ENCODE measurements at regions not wholly inside any gene's neighbourhood (a gene's known extent, or its start where the extent isn't known, plus 50 kb on each side); places are given as distances from the start of the nearest gene placed in this dataset.

DNA sequence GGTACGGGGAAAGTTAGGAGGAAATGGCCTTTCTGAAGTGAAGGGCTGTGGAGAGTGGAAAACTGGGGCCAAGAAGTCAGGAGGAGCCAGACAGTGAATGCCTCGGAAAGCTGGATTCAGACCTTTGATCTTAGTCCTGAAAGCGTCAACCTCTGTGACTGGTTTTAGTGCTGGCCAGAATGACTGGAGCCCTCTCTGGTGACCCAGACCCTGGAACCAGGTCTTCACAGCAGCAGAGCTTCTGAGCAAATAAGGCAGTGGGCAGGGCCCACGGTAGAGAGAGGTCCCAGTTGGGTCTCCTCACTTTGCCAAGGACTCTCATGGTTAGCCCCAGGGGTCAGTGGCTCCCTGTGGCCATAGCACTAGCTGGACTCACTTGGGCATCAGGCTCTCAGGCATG is 157.7 kb upstream of the EEPD1 start:
- no peaks in the 10 kb centered on the region for H3K27me3 ChIP-seq (ENCODE audit: control insufficient read depth in 1 of 2, insufficient read depth in 2 of 2, low read length in 2 of 2)
- no peak overlapping the region for H3K4me3 ChIP-seq (ENCODE audit: low read depth in 1 of 2, low read length in 2 of 2)
- H3K4me1 ChIP-seq (ENCODE audit: control insufficient read depth in 2 of 2, insufficient read depth in 2 of 2, low read length in 1 of 2), result no peaks in the 10 kb centered on the region
- H3K36me3 ChIP-seq (ENCODE audit: control insufficient read depth in 2 of 2, insufficient read depth in 2 of 2, low read length in 1 of 2), result no peaks in the 10 kb centered on the region
- H3K27ac ChIP-seq (ENCODE audit: low read depth in 2 of 2, low read length in 1 of 2), result no peak overlapping the region
- no peaks in the 10 kb centered on the region for H3K9me3 ChIP-seq (ENCODE audit: control insufficient read depth in 2 of 2, insufficient read depth in 1 of 2, low read depth in 1 of 2, low read length in 1 of 2)
- 86 to 87% methylated on average over 4 of the region's 4 CpGs for WGBS, 2 donors

DNA sequence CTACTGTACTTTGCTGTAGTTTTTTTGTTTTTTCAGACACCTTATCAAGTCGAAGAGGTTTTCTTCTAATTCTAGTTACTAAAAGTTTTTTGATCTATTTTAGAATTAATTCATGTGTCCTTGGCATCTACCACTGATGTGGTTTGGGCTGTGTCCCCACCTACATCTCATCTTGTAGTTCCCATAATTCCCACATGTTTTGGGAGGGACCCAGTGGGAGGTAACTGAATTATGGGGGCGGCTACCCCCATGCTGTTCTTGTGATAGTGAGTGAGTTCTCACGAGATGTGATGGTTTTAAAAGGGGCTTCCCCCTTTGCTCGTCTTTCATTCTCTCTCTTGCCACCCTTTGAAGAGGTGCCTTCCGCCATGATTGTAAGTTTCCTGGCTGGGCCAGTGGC is 154.6 kb upstream of the EEPD1 start:
- Histone ChIP-seq H3K36me3 (ENCODE audit: control insufficient read depth in 2 of 2, insufficient read depth in 2 of 2, low read length in 1 of 2) (no peaks in the 10 kb centered on the region), H3K4me1 (ENCODE audit: control insufficient read depth in 2 of 2, insufficient read depth in 2 of 2, low read length in 1 of 2) (no peaks in the 10 kb centered on the region), H3K27ac (ENCODE audit: low read depth in 2 of 2, low read length in 1 of 2) (no peak overlapping the region), H3K4me3 (ENCODE audit: low read depth in 1 of 2, low read length in 2 of 2) (no peak overlapping the region), H3K9me3 (ENCODE audit: control insufficient read depth in 2 of 2, insufficient read depth in 1 of 2, low read depth in 1 of 2, low read length in 1 of 2) (no peaks in the 10 kb centered on the region), H3K27me3 (ENCODE audit: control insufficient read depth in 1 of 2, insufficient read depth in 2 of 2, low read length in 2 of 2) (no peaks in the 10 kb centered on the region)
- WGBS, 2 donors, result 82 to 88% methylated on average over 5 of the region's 5 CpGs

DNA sequence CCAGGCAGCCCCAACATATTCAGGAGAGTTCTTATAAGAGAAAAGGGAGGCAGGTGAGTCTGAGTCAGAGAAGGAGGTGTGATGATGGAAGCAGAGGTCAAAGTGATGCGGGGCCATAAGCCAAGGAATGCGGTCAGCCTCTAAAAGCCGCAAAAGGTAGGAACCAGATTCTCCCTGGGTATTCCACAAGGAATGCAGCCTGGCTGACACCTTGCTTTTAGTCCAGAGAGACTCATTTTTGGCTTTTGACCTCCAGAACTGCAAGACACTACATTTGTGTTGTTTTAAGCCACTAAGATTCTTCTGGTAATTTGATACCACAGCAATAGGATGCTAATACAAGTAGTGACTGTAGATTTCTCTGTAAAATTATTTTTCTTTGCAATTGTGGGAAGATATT is 151.5 kb upstream of the EEPD1 start:
- H3K4me3 ChIP-seq (ENCODE audit: low read depth in 1 of 2, low read length in 2 of 2), result no peak overlapping the region
- no peaks in the 10 kb centered on the region for H3K4me1 ChIP-seq (ENCODE audit: control insufficient read depth in 2 of 2, insufficient read depth in 2 of 2, low read length in 1 of 2)
- H3K27ac ChIP-seq (ENCODE audit: low read depth in 2 of 2, low read length in 1 of 2), result no peak overlapping the region
- H3K27me3 ChIP-seq (ENCODE audit: control insufficient read depth in 1 of 2, insufficient read depth in 2 of 2, low read length in 2 of 2), result no peaks in the 10 kb centered on the region
- no peaks in the 10 kb centered on the region for H3K36me3 ChIP-seq (ENCODE audit: control insufficient read depth in 2 of 2, insufficient read depth in 2 of 2, low read length in 1 of 2)
- 94 to 99% methylated on average over 3 of the region's 3 CpGs for WGBS, 2 donors
- H3K9me3 ChIP-seq (ENCODE audit: control insufficient read depth in 2 of 2, insufficient read depth in 1 of 2, low read depth in 1 of 2, low read length in 1 of 2), result no peaks in the 10 kb centered on the region

DNA sequence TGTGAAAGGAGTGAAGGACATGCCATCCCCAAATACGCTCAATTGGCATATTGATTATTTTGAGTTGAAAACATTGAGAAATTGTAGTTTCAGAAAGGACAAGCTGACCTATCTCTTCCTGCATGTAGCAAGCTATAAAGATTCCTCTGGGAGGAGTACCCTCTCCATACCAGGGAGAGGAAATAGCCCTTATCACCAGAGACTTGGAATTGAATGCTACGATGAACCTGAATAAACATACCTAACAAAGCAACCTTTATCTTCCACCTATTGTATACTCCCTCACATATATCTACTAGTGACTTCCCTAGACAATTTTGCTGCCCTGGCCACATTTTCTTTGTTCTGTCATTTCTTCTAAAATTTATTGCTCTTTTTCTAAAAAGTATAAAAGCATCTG is 150.2 kb upstream of the EEPD1 start:
- Histone ChIP-seq H3K27me3 (ENCODE audit: control insufficient read depth in 1 of 2, insufficient read depth in 2 of 2, low read length in 2 of 2) (no peaks in the 10 kb centered on the region), H3K27ac (ENCODE audit: low read depth in 2 of 2, low read length in 1 of 2) (no peak overlapping the region), H3K36me3 (ENCODE audit: control insufficient read depth in 2 of 2, insufficient read depth in 2 of 2, low read length in 1 of 2) (no peaks in the 10 kb centered on the region), H3K9me3 (ENCODE audit: control insufficient read depth in 2 of 2, insufficient read depth in 1 of 2, low read depth in 1 of 2, low read length in 1 of 2) (no peaks in the 10 kb centered on the region), H3K4me3 (ENCODE audit: low read depth in 1 of 2, low read length in 2 of 2) (no peak overlapping the region), H3K4me1 (ENCODE audit: control insufficient read depth in 2 of 2, insufficient read depth in 2 of 2, low read length in 1 of 2) (no peaks in the 10 kb centered on the region)
- 79 to 80% methylated on average over 2 of the region's 2 CpGs for WGBS, 2 donors

DNA sequence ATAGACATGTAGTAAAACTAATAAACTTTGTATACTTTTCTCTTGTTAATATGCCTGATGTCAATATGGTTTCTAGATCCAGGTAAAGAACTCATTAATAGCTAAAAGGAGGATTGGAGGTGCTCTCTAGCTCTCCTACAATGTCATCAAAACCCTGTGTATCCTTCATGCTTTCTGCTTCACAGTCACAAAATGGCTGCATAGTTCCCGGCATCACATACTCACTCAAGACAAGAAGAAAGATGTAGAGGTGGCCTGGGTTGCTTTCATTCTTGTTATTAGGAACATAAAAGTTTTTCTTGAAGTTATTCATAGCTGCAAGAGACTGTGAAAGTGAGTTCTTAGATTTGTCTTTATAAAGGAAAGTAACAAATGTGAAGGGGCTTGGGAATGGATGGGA is 149.7 kb upstream of the EEPD1 start:
- Histone ChIP-seq H3K27me3 (ENCODE audit: control insufficient read depth in 1 of 2, insufficient read depth in 2 of 2, low read length in 2 of 2) (no peaks in the 10 kb centered on the region), H3K27ac (ENCODE audit: low read depth in 2 of 2, low read length in 1 of 2) (no peak overlapping the region), H3K4me3 (ENCODE audit: low read depth in 1 of 2, low read length in 2 of 2) (no peak overlapping the region), H3K4me1 (ENCODE audit: control insufficient read depth in 2 of 2, insufficient read depth in 2 of 2, low read length in 1 of 2) (no peaks in the 10 kb centered on the region), H3K9me3 (ENCODE audit: control insufficient read depth in 2 of 2, insufficient read depth in 1 of 2, low read depth in 1 of 2, low read length in 1 of 2) (no peaks in the 10 kb centered on the region), H3K36me3 (ENCODE audit: control insufficient read depth in 2 of 2, insufficient read depth in 2 of 2, low read length in 1 of 2) (no peaks in the 10 kb centered on the region)
- WGBS, 2 donors, result 95 to 97% methylated on average over 1 of the region's 1 CpG

DNA sequence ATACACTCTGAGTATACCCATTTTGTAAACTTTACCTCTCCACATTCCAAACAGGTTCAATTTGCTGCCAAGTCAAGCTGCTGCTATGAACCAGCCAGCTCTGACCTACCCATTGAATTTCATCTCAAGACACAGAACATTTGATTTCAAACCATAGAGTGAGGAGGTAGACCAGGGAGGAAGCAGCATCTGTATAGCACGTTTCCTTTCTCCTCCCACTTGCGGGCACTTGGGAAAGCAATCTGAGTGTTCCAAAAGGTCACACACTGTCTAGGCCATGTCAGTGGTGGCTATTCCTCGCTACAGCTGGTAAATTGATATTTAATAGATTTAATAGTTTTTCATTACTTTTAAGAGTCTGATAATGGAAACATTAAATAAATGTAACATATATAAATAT is 147.8 kb upstream of the EEPD1 start:
- 72 to 79% methylated on average over 3 of the region's 3 CpGs for WGBS, 2 donors
- no peaks in the 10 kb centered on the region for H3K27me3 ChIP-seq (ENCODE audit: control insufficient read depth in 1 of 2, insufficient read depth in 2 of 2, low read length in 2 of 2)
- no peak overlapping the region for H3K27ac ChIP-seq (ENCODE audit: low read depth in 2 of 2, low read length in 1 of 2)

DNA sequence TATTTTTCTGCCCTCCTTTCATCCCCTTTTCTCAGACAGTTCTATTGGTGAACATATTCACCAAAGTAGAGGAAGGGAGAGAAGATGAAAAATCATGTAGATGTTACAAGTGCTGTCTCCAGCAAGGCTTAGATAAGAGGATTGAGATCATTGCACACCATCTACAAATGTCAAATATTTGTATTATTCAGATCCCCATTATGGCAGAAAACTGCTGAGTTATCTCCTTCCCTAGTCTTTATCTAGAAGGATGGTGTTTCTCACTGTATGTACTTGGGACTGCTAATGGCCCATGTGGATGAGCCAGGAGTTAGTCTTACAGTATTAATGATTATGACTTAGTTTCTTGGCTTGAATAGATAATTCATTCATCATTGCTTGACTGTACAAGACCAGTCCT is 147.2 kb upstream of the EEPD1 start:
- Histone ChIP-seq H3K9me3 (ENCODE audit: control insufficient read depth in 2 of 2, insufficient read depth in 1 of 2, low read depth in 1 of 2, low read length in 1 of 2) (no peaks in the 10 kb centered on the region), H3K4me3 (ENCODE audit: low read depth in 1 of 2, low read length in 2 of 2) (no peak overlapping the region), H3K27ac (ENCODE audit: low read depth in 2 of 2, low read length in 1 of 2) (no peak overlapping the region), H3K4me1 (ENCODE audit: control insufficient read depth in 2 of 2, insufficient read depth in 2 of 2, low read length in 1 of 2) (no peaks in the 10 kb centered on the region), H3K27me3 (ENCODE audit: control insufficient read depth in 1 of 2, insufficient read depth in 2 of 2, low read length in 2 of 2) (no peaks in the 10 kb centered on the region), H3K36me3 (ENCODE audit: control insufficient read depth in 2 of 2, insufficient read depth in 2 of 2, low read length in 1 of 2) (no peaks in the 10 kb centered on the region)

More for the DNA sequence above, 147.8 kb upstream of the EEPD1 start:
- no peaks in the 10 kb centered on the region for H3K36me3 ChIP-seq (ENCODE audit: control insufficient read depth in 2 of 2, insufficient read depth in 2 of 2, low read length in 1 of 2)
- H3K4me3 ChIP-seq (ENCODE audit: low read depth in 1 of 2, low read length in 2 of 2), result no peak overlapping the region
- H3K9me3 ChIP-seq (ENCODE audit: control insufficient read depth in 2 of 2, insufficient read depth in 1 of 2, low read depth in 1 of 2, low read length in 1 of 2), result no peaks in the 10 kb centered on the region
- H3K4me1 ChIP-seq (ENCODE audit: control insufficient read depth in 2 of 2, insufficient read depth in 2 of 2, low read length in 1 of 2), result no peaks in the 10 kb centered on the region

DNA sequence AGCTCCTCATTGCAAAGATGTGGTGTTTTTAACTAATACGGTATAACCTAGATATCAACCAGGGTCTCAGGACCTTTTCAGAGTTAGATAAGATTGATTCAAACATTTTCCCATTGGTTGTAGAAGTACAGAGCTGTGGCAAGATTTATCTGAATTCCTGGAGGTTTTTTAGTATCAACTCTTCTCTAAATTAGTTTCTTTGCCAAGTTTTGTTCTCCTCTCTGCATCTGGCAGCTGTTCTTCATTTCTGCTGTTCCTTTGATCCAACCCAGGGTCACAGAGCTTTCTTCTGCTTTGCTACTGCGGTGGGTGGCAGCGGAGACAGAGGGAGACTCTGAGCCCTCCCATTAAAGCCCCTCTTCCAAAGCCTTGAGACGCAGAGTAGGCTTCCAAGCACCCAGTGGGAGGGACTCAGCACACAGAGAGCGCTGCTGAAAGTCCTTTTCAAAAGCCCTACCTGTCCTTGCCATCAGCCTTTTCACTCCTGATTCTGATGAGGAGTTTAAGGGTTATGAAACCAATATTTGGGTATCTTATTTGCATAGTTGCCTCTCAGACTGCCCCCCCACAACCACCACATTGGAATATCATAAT is 146.3 kb upstream of the EEPD1 start:
- Histone ChIP-seq H3K27me3 (ENCODE audit: control insufficient read depth in 1 of 2, insufficient read depth in 2 of 2, low read length in 2 of 2) (no peaks in the 10 kb centered on the region), H3K27ac (ENCODE audit: low read depth in 2 of 2, low read length in 1 of 2) (no peak overlapping the region), H3K36me3 (ENCODE audit: control insufficient read depth in 2 of 2, insufficient read depth in 2 of 2, low read length in 1 of 2) (no peaks in the 10 kb centered on the region), H3K4me1 (ENCODE audit: control insufficient read depth in 2 of 2, insufficient read depth in 2 of 2, low read length in 1 of 2) (no peaks in the 10 kb centered on the region), H3K9me3 (ENCODE audit: control insufficient read depth in 2 of 2, insufficient read depth in 1 of 2, low read depth in 1 of 2, low read length in 1 of 2) (no peaks in the 10 kb centered on the region), H3K4me3 (ENCODE audit: low read depth in 1 of 2, low read length in 2 of 2) (no peak overlapping the region)
- WGBS, 2 donors, result 79 to 83% methylated on average over 5 of the region's 5 CpGs

DNA sequence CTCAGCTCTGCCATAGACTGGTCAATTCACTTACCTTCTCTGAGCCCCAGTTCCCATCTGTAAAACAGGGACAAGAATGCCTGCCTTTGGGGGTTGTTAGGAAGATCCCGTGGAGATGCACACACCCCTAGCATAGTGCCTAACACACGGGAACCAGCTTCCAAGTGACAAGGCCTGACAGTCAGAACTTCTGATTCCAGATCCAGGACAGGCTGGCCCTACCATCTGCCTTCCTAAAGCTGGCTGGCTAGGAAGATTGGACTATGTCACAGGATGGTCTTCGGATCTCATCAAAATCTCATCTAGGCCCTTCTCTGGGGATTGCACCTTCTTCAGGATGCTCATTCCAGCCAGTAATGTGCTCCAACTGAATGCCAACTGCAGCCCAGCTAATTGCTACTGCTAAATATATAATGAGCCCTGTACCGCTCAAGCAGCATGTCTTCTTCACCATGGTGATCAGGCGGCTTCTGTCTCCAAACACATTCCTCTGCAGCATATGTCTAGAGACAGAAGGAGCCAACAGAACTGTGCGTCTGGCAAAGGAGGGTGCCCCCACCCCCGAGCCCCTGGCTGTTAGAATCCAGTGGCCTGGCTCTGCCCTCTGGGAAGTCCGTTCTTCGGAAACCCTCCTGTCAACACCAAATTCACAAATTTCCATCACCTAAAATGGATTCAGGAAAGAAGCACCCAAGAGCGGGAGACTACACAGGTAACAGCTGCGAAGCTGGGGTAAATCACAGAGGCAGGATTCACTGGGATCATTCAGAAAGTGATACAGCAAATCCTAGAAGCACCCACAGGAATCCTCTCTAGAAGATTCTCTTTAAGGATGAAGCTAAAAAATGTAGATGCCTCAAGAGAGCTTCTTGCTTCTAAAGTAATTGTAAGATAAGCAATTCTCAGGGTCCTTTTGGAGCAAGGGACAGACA is 142.1 kb upstream of the EEPD1 start:
- Histone ChIP-seq H3K9me3 (ENCODE audit: control insufficient read depth in 2 of 2, insufficient read depth in 1 of 2, low read depth in 1 of 2, low read length in 1 of 2) (no peaks in the 10 kb centered on the region), H3K4me3 (ENCODE audit: low read depth in 1 of 2, low read length in 2 of 2) (no peak overlapping the region), H3K4me1 (ENCODE audit: control insufficient read depth in 2 of 2, insufficient read depth in 2 of 2, low read length in 1 of 2) (no peaks in the 10 kb centered on the region), H3K36me3 (ENCODE audit: control insufficient read depth in 2 of 2, insufficient read depth in 2 of 2, low read length in 1 of 2) (no peaks in the 10 kb centered on the region), H3K27me3 (ENCODE audit: control insufficient read depth in 1 of 2, insufficient read depth in 2 of 2, low read length in 2 of 2) (no peaks in the 10 kb centered on the region), H3K27ac (ENCODE audit: low read depth in 2 of 2, low read length in 1 of 2) (no peak overlapping the region)
- 84 to 87% methylated on average over 11 of the region's 11 CpGs for WGBS, 2 donors

DNA sequence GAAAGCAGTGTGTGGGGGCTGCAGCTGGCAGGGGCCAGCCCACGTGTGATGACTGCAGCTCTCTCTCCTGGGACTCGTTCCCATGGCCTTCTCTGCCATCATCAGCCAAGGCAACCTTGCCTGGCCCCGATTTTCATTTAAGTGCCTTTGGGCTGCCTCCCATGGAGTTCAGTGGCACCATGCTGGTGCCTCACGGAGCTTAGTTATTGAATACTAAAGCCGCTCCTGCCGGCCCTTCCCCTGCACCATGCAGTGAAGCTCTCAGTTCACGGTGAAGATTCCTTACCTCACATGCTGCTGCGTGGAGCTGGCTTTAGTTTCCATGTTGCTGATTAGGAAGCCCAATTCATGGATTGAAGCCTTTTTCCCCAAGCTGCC is 141.5 kb upstream of the EEPD1 start:
- no peaks in the 10 kb centered on the region for H3K4me1 ChIP-seq (ENCODE audit: control insufficient read depth in 2 of 2, insufficient read depth in 2 of 2, low read length in 1 of 2)
- H3K27me3 ChIP-seq (ENCODE audit: control insufficient read depth in 1 of 2, insufficient read depth in 2 of 2, low read length in 2 of 2), result no peaks in the 10 kb centered on the region
- H3K9me3 ChIP-seq (ENCODE audit: control insufficient read depth in 2 of 2, insufficient read depth in 1 of 2, low read depth in 1 of 2, low read length in 1 of 2), result no peaks in the 10 kb centered on the region
- 60 to 68% methylated on average over 8 of the region's 8 CpGs for WGBS, 2 donors
- H3K4me3 ChIP-seq (ENCODE audit: low read depth in 1 of 2, low read length in 2 of 2), result no peak overlapping the region
- no peaks in the 10 kb centered on the region for H3K36me3 ChIP-seq (ENCODE audit: control insufficient read depth in 2 of 2, insufficient read depth in 2 of 2, low read length in 1 of 2)
- H3K27ac ChIP-seq (ENCODE audit: low read depth in 2 of 2, low read length in 1 of 2), result no peak overlapping the region
